ENCODE measurements at regions not wholly inside any gene's neighbourhood (a gene's known extent, or its start where the extent isn't known, plus 50 kb on each side); places are given as distances from the start of the nearest gene placed in this dataset.

- WGBS: 69% methylated on average over 2 of the region's 2 CpGs
- DNase-seq (ENCODE audit: low spot score): no peak
- no peak overlapping the region for H3K27ac ChIP-seq
- H3K4me1 ChIP-seq (replicated peaks): no peaks in the 10 kb centered on the region
- TF ChIP-seq POLR2A (IDR thresholded peaks at IDR 0.05) (no peak), CTCF (IDR thresholded peaks at IDR 0.05) (no peak)
- no peaks in the 10 kb centered on the region for H3K36me3 ChIP-seq
- H3K27me3 ChIP-seq (replicated peaks; ENCODE audit: insufficient read depth): no peaks in the 10 kb centered on the region
- intact Hi-C loops (cut with DNase I): no loop called here
- H3K9me3 ChIP-seq: no peaks in the 10 kb centered on the region
- no peak overlapping the region for H3K4me3 ChIP-seq
Observed at GRCh38 chrX:115939070-115939469, 231.5 kb upstream of the AGTR2 start.

GRCh38 chrX:115939636-115940160, 230.8 kb upstream of the AGTR2 start:
- 74% methylated on average over 2 of the region's 2 CpGs for WGBS
- H3K4me3 ChIP-seq: no peak overlapping the region
- DNase-seq (ENCODE audit: low spot score): no peak
- no peaks in the 10 kb centered on the region for H3K4me1 ChIP-seq (replicated peaks)
- TF ChIP-seq POLR2AphosphoS5 (IDR thresholded peaks at IDR 0.05) (no peak), CTCF (IDR thresholded peaks at IDR 0.05) (no peak), POLR2A (IDR thresholded peaks at IDR 0.05) (no peak)
- no peaks in the 10 kb centered on the region for H3K9me3 ChIP-seq
- no peaks in the 10 kb centered on the region for H3K27me3 ChIP-seq (replicated peaks; ENCODE audit: insufficient read depth)
- intact Hi-C loops (cut with DNase I): no loop called here
- H3K36me3 ChIP-seq: no peaks in the 10 kb centered on the region
- no peak overlapping the region for H3K27ac ChIP-seq

DNA sequence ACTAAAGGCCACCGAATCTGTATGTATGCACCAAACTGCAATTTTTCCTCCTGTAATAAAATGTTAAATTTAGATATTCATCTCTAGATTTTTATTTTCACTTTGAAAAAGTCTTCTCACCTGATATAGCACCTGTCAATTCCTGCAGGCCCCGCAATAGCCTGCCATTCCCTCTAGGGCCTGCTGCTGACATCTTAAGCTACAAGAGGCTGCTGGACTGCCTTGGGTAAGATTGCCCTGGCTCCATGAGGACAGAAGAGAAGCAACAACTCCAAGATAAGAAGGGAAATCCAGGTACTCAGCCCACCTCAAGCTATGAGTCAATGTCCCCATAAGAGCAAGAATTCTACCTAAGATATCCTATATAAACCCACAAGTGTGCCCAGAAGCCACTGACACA, 230.2 kb upstream of the AGTR2 start:
- Histone ChIP-seq H3K27me3 (replicated peaks; ENCODE audit: insufficient read depth) (no peaks in the 10 kb centered on the region), H3K27ac (no peak overlapping the region), H3K9me3 (no peaks in the 10 kb centered on the region), H3K4me3 (no peak overlapping the region), H3K4me1 (replicated peaks) (no peaks in the 10 kb centered on the region), H3K36me3 (no peaks in the 10 kb centered on the region)
- no peak for DNase-seq (ENCODE audit: low spot score)
- intact Hi-C loops (cut with DNase I): no loop called here
- TF ChIP-seq CTCF (IDR thresholded peaks at IDR 0.05) (no peak), POLR2AphosphoS5 (IDR thresholded peaks at IDR 0.05) (no peak), POLR2A (IDR thresholded peaks at IDR 0.05) (no peak)
- 81% methylated on average over 2 of the region's 2 CpGs for WGBS

DNA sequence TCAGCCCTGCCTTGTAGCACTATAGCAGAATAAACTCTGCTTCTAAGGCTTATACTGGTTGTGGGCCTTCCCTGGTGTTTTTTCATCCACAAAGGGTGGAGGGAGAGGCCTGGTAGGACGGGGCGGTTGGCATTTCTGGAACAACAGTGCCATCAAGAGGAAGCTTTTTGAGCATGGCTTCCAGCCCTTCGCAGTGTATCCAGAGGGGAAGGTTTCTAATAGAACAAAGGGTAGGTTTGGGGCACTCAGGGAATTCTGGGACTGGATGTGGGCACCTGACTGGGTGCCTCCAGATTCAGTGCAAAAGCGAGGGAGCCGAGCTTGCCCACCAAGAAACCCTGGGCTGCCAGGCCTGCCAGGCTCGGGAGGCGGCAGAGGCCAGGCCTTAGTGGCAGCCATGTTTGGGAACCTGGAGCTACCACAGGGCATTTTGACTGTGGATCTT, 229.6 kb upstream of the AGTR2 start:
- no peaks in the 10 kb centered on the region for H3K36me3 ChIP-seq
- DNase-seq (ENCODE audit: low spot score): no peak
- H3K9me3 ChIP-seq: no peaks in the 10 kb centered on the region
- H3K27me3 ChIP-seq (replicated peaks; ENCODE audit: insufficient read depth): no peaks in the 10 kb centered on the region
- H3K27ac ChIP-seq: no peak overlapping the region
- H3K4me3 ChIP-seq: no peak overlapping the region
- TF ChIP-seq POLR2AphosphoS5 (IDR thresholded peaks at IDR 0.05) (no peak), CTCF (IDR thresholded peaks at IDR 0.05) (peak in 1 of 4 experiments; percentile 54)
- intact Hi-C loops (cut with DNase I): no loop called here
- H3K4me1 ChIP-seq (replicated peaks): no peaks in the 10 kb centered on the region
- 91% methylated on average over 5 of the region's 7 CpGs for WGBS

- no peak for DNase-seq (ENCODE audit: low spot score)
- no peaks in the 10 kb centered on the region for H3K4me1 ChIP-seq (replicated peaks)
- WGBS: 89% methylated on average over 1 of the region's 3 CpGs
- TF ChIP-seq POLR2AphosphoS5 (IDR thresholded peaks at IDR 0.05): no peak
- no peak for TF ChIP-seq CTCF (IDR thresholded peaks at IDR 0.05)
- TF ChIP-seq POLR2A (IDR thresholded peaks at IDR 0.05): no peak
- H3K9me3 ChIP-seq: no peaks in the 10 kb centered on the region
- no peaks in the 10 kb centered on the region for H3K36me3 ChIP-seq
- intact Hi-C loops (cut with DNase I): no loop called here
- H3K27me3 ChIP-seq (replicated peaks; ENCODE audit: insufficient read depth): no peaks in the 10 kb centered on the region
- no peak overlapping the region for H3K4me3 ChIP-seq
- H3K27ac ChIP-seq: no peak overlapping the region
Observed at GRCh38 chrX:115941388-115941787, 229.2 kb upstream of the AGTR2 start.

Data from prostate gland (tissue), 2 donors.